ENCODE measurements at regions not wholly inside any gene's neighbourhood (a gene's known extent, or its start where the extent isn't known, plus 50 kb on each side); places are given as distances from the start of the nearest gene placed in this dataset.

GRCh38 chr3:18828637-18829036 lies 319.7 kb upstream of the KCNH8 start:
- no peak overlapping the region for H2BK20ac ChIP-seq (ENCODE audit: low read depth, low read length, poor library complexity, severe bottlenecking)
- H3K27me3 ChIP-seq (ENCODE audit: insufficient read depth, low read length), result no peaks in the 10 kb centered on the region
- no peak overlapping the region for H2BK120ac ChIP-seq (ENCODE audit: low read depth, low read length, poor library complexity, severe bottlenecking)
- H3K27ac Mint-ChIP-seq, result no peak overlapping the region
- H3T11ph ChIP-seq (ENCODE audit: low read length), result no peak overlapping the region
- no peaks in the 10 kb centered on the region for H3K79me2 ChIP-seq (ENCODE audit: insufficient read depth, low read length)
- no peaks in the 10 kb centered on the region for H3K79me1 ChIP-seq (ENCODE audit: insufficient read depth, low read depth, low read length, poor library complexity, severe bottlenecking)
- no peaks in the 10 kb centered on the region for H3K9me3 ChIP-seq (ENCODE audit: control insufficient read depth, low read depth, low read length)
- no peak overlapping the region for H3K14ac ChIP-seq (ENCODE audit: insufficient read depth, low read length)
- no peak overlapping the region for H3K18ac ChIP-seq (ENCODE audit: insufficient read length, low read depth, low read length)
- H3K4ac ChIP-seq (ENCODE audit: low read depth, low read length), result no peak overlapping the region
- no peak overlapping the region for H2BK12ac ChIP-seq (ENCODE audit: insufficient read length, low read depth, low read length)
- H3K9ac ChIP-seq (ENCODE audit: extremely low read depth, insufficient read length, low read length), result no peak overlapping the region
- H2BK5ac ChIP-seq (ENCODE audit: insufficient read length, low read length), result no peak overlapping the region
- WGBS (ENCODE audit: extremely low coverage, insufficient read length, low lambda C conversion rate), result no CpG with 5 or more reads among the region's 2 CpGs
- H3K23me2 ChIP-seq (ENCODE audit: insufficient read length, low read depth, low read length, poor library complexity, severe bottlenecking), result no peaks in the 10 kb centered on the region
- no peaks in the 10 kb centered on the region for H3K4me1 ChIP-seq (ENCODE audit: insufficient read depth, low read length)
- no peaks in the 10 kb centered on the region for H3K36me3 Mint-ChIP-seq (ENCODE audit: insufficient read depth in 1 of 3, low read depth in 3 of 3)
- H3K4me2 ChIP-seq (ENCODE audit: insufficient read depth, insufficient read length, low read length), result no peak overlapping the region
- no peak overlapping the region for H3K27ac ChIP-seq (ENCODE audit: insufficient read length, low read depth, low read length)
- H3K23ac ChIP-seq (ENCODE audit: insufficient read length, low read depth, low read length), result no peak overlapping the region
- H3K9me3 Mint-ChIP-seq, result no peaks in the 10 kb centered on the region
- no peak overlapping the region for H4K5ac ChIP-seq (ENCODE audit: insufficient read length, low read depth, low read length)
- H3K4me1 Mint-ChIP-seq, result no peaks in the 10 kb centered on the region; a peak in 2 of 4 replicates
- H4K91ac ChIP-seq (ENCODE audit: insufficient read length, low read depth, low read length), result no peak overlapping the region
- no peaks in the 10 kb centered on the region for H3K27me3 Mint-ChIP-seq (ENCODE audit: low read depth)
- H4K8ac ChIP-seq (replicated peaks; ENCODE audit: insufficient read length, low read depth, low read length), result no peak overlapping the region
- H2AK5ac ChIP-seq (ENCODE audit: insufficient read length, low read length), result no peak overlapping the region
- TF ChIP-seq CTCF (conservative IDR thresholded peaks at IDR 0.05), result no peak
- no peak overlapping the region for H2AFZ ChIP-seq (ENCODE audit: low read length)
- no peak overlapping the region for H3K56ac ChIP-seq (ENCODE audit: insufficient read length, low read depth, low read length)
- H2BK15ac ChIP-seq (ENCODE audit: low read depth, low read length), result no peak overlapping the region
- H3K4me3 Mint-ChIP-seq, result no peak overlapping the region
- no peaks in the 10 kb centered on the region for H4K20me1 ChIP-seq (ENCODE audit: control insufficient read depth, insufficient read depth, insufficient read length)
- DNase-seq, result no peak
